Panc1 (cell line): ENCODE measurements at regions not wholly inside any gene's neighbourhood (a gene's known extent, or its start where the extent isn't known, plus 50 kb on each side); places are given as distances from the start of the nearest gene placed in this dataset.

ENCODE experiments used
- ATAC-seq: fragments of 200-7000 bp; cut with Tn5 transposase; 2 replicates; pipeline ENCODE4 v1.9.1; 2020; ENCODE audit warnings: mild to moderate bottlenecking, moderate library complexity
- BruUV-seq: library from RNA; stranded (reverse); fragments of 400-500 nt; replicated peaks from 2 replicates; lab custom pipeline; 2021; lab: Mats Ljungman, UMichigan
- CTCF ChIA-PET: fragments of 300-600 bp; sonication (Branson Sonifier 250); formaldehyde crosslinking; loops from one replicate; lab custom pipeline; 2022; ENCODE audit warnings: antibody characterized with exemption; lab: Charles Lee
- POLR2A ChIA-PET: fragments of 300-600 bp; sonication (Branson Sonifier 250); formaldehyde crosslinking; loops from one replicate; lab custom pipeline; 2022; ENCODE audit warnings: antibody characterized with exemption; lab: Charles Lee
- DNase-seq: peaks from one replicate; pipeline ENCODE4 v3.0.0-alpha.2; 2010; ENCODE audit warnings: low read depth, low spot score
- H3K27ac ChIP-seq: 2 replicates; pipeline ENCODE4 v1.5.1; 2011; ENCODE audit warnings: mild to moderate bottlenecking, low read length, inconsistent platforms
- H3K27me3 ChIP-seq: fragments of 200-500 bp; sonication (Bioruptor generic); 2 replicates; pipeline ENCODE4 v1.6.0; 2014; ENCODE audit warnings: low read length, inconsistent platforms; ENCODE audit not compliant: control insufficient read depth, insufficient read depth
- H3K36me3 ChIP-seq: fragments of 200-500 bp; sonication (Bioruptor generic); 2 replicates; pipeline ENCODE4 v1.5.1; 2014; ENCODE audit warnings: inconsistent platforms, mild to moderate bottlenecking, low read length, moderate library complexity; ENCODE audit not compliant: control insufficient read depth, insufficient read depth
- H3K4me1 ChIP-seq: 2 replicates; pipeline ENCODE4 v1.5.1; 2011; ENCODE audit warnings: inconsistent platforms, mild to moderate bottlenecking, low read length, moderate library complexity; ENCODE audit not compliant: control insufficient read depth, insufficient read depth
- H3K4me3 ChIP-seq, 2 experiments: 2 replicates each; pipeline ENCODE4 v1.5.1; 2011 to 2012; ENCODE audit warnings: low read depth in 2 of 2, low read length in 2 of 2, mild to moderate bottlenecking in 2 of 2, inconsistent platforms in 1 of 2, moderate library complexity in 1 of 2
- H3K9me3 ChIP-seq: fragments of 200-500 bp; sonication (Bioruptor generic); 2 replicates; pipeline ENCODE4 v1.5.1; 2014; ENCODE audit warnings: low read depth, mild to moderate bottlenecking, inconsistent platforms, low read length, moderate library complexity; ENCODE audit not compliant: control insufficient read depth, insufficient read depth
- POLR2AphosphoS5 ChIP-seq: IDR thresholded peaks from 2 replicates; pipeline ENCODE4 v1.6.1; 2012; ENCODE audit warnings: mild to moderate bottlenecking, low read depth, low read length, moderate library complexity
- SIN3A ChIP-seq: IDR thresholded peaks from 2 replicates; pipeline ENCODE4 v1.6.1; 2012; ENCODE audit warnings: low read depth, mild to moderate bottlenecking, low read length, moderate library complexity, borderline replicate concordance; ENCODE audit not compliant: insufficient read depth
- TCF7L2 ChIP-seq: IDR thresholded peaks from 2 replicates; pipeline ENCODE4 v1.6.1; 2011; ENCODE audit warnings: mild to moderate bottlenecking, low read depth, low read length, inconsistent platforms
- in situ Hi-C: cut with HindIII; loops from 2 replicates; pipeline ENCODE4 v1.10.0; 2016; ENCODE audit warnings: low sequenced_read_pairs, low pct_unique_long_range_greater_than_20kb
- intact Hi-C: fragments of 100-400 bp; cut with micrococcal nuclease; formaldehyde crosslinking; loops from one replicate; pipeline ENCODE4 v1.10.0; 2022; ENCODE audit not compliant: unreplicated experiment
- TF ChIP-seq, protein P1 (sequence below): fragments of 450-650 bp; IDR thresholded peaks from 2 replicates; pipeline ENCODE4 v1.5.1; 2017; ENCODE audit warnings: mild to moderate bottlenecking
- TF ChIP-seq, protein P2 (sequence below), 2 experiments: IDR thresholded peaks; 2 replicates each; pipeline ENCODE4 v1.6.1; 2011 to 2012; ENCODE audit warnings: low read depth in 2 of 2, control low read depth in 1 of 2, low read length in 1 of 2, mild to moderate bottlenecking in 1 of 2, moderate library complexity in 1 of 2; ENCODE audit not compliant: insufficient read depth in 1 of 2

DNA sequence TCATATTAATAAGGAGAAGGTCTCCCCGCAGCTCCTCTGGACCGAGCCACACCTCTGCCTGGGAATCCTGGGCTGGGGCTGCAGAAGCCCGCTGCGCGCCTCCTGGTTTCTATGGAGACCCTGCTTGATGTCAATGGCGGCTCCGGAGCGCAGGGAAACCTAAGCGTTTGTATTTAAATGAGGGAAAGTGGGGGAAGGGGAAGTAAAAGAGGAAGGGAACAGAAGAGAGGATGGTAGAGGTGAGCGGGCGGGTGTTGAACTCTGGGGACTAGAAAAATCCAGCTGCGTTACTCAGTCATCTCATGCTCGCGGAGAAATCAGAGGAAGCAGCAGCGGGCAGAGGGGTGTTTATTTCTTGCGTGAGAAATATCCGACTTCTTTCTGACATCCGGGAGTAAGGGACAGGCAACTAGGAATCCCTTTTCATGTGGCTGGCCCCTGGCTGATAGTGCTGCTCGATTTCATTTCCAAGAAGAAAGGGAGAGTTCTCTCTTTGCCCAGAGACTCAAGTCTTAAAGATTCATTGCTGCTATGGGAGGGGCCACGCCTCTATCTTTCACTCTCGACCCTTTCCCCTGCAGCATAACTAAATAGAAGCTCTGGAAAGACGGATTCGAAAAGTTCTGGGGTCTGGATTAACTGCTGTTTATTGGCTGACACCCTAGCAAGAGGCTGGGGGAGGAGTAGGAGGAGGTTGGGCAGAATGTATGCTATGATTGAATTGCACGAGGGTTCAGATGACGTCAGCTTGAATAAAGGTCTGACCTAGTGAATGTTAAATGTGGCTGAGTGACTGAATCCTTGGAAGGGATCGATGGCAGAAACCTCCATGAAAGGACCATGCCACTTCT is 110.5 kb upstream of the GAP43 start:
- TF ChIP-seq, protein P1, sequence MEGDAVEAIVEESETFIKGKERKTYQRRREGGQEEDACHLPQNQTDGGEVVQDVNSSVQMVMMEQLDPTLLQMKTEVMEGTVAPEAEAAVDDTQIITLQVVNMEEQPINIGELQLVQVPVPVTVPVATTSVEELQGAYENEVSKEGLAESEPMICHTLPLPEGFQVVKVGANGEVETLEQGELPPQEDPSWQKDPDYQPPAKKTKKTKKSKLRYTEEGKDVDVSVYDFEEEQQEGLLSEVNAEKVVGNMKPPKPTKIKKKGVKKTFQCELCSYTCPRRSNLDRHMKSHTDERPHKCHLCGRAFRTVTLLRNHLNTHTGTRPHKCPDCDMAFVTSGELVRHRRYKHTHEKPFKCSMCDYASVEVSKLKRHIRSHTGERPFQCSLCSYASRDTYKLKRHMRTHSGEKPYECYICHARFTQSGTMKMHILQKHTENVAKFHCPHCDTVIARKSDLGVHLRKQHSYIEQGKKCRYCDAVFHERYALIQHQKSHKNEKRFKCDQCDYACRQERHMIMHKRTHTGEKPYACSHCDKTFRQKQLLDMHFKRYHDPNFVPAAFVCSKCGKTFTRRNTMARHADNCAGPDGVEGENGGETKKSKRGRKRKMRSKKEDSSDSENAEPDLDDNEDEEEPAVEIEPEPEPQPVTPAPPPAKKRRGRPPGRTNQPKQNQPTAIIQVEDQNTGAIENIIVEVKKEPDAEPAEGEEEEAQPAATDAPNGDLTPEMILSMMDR = no peak
- TF ChIP-seq, protein P2, sequence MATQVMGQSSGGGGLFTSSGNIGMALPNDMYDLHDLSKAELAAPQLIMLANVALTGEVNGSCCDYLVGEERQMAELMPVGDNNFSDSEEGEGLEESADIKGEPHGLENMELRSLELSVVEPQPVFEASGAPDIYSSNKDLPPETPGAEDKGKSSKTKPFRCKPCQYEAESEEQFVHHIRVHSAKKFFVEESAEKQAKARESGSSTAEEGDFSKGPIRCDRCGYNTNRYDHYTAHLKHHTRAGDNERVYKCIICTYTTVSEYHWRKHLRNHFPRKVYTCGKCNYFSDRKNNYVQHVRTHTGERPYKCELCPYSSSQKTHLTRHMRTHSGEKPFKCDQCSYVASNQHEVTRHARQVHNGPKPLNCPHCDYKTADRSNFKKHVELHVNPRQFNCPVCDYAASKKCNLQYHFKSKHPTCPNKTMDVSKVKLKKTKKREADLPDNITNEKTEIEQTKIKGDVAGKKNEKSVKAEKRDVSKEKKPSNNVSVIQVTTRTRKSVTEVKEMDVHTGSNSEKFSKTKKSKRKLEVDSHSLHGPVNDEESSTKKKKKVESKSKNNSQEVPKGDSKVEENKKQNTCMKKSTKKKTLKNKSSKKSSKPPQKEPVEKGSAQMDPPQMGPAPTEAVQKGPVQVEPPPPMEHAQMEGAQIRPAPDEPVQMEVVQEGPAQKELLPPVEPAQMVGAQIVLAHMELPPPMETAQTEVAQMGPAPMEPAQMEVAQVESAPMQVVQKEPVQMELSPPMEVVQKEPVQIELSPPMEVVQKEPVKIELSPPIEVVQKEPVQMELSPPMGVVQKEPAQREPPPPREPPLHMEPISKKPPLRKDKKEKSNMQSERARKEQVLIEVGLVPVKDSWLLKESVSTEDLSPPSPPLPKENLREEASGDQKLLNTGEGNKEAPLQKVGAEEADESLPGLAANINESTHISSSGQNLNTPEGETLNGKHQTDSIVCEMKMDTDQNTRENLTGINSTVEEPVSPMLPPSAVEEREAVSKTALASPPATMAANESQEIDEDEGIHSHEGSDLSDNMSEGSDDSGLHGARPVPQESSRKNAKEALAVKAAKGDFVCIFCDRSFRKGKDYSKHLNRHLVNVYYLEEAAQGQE (IDR thresholded peaks at IDR 0.05; ENCODE audit: insufficient read depth in 1 of 2, low read depth in 2 of 2, low read length in 1 of 2) = no peak
- ATAC-seq (peak; percentile 53; the same call in 1 of the 2 replicates), DNase-seq (no peak)
- Histone ChIP-seq H3K36me3 (no peaks in the 10 kb centered on the region), H3K4me1 (no peaks in the 10 kb centered on the region), H3K4me3 (peak overlapping the region; percentile 35 to 50), H3K27me3 (peaks cover 8% of the 10 kb centered on the region), H3K27ac (no peak overlapping the region), H3K9me3 (no peaks in the 10 kb centered on the region)
- no TSS peak for BruUV-seq
- in situ Hi-C loops = no loop called here
- CTCF ChIA-PET = no interaction called here
- intact Hi-C loops = no loop called here
- POLR2A ChIA-PET = no interaction called here

DNA sequence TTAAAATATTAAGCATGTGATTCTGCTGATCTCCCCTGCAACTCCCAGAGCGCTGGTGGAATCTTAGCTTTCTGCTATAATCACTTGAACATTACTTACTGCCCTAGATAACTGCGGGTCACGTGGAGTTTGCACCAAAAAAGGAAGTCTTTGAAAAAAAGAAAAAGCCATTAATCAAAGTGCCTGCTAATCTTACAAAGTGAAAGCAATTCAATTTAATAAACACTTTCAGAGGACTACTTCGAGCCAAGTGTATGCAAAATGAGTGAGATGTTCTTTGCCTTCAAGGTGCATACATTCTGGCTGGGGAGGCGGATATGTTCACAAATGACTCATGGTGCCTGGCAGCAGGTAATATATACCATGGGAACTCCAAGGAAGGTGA is 109.9 kb upstream of the GAP43 start:
- ATAC-seq = no peak
- BruUV-seq = no TSS peak
- no peak overlapping the region for H3K27ac ChIP-seq
- intact Hi-C loops (no loop called here), in situ Hi-C loops (no loop called here)
- peaks cover 8% of the 10 kb centered on the region for H3K27me3 ChIP-seq
- TF ChIP-seq, protein P2 (IDR thresholded peaks at IDR 0.05; ENCODE audit: insufficient read depth in 1 of 2, low read depth in 2 of 2, low read length in 1 of 2) = no peak
- TF ChIP-seq, protein P1 = no peak
- TF ChIP-seq POLR2AphosphoS5 (no peak), TCF7L2 (no peak), SIN3A (no peak)
- no peaks in the 10 kb centered on the region for H3K36me3 ChIP-seq
- POLR2A ChIA-PET = no interaction called here
- peak overlapping the region in 1 of 2 experiments; percentile 50; a peak in 2 of 4 replicates for H3K4me3 ChIP-seq
- H3K4me1 ChIP-seq = no peaks in the 10 kb centered on the region
- CTCF ChIA-PET = no interaction called here
- no peaks in the 10 kb centered on the region for H3K9me3 ChIP-seq
- no peak for DNase-seq
